HFF-Myc (cell line): ENCODE measurements at regions not wholly inside any gene's neighbourhood (a gene's known extent, or its start where the extent isn't known, plus 50 kb on each side); places are given as distances from the start of the nearest gene placed in this dataset.

ENCODE experiments used
- DNase-seq: peaks from one replicate; pipeline ENCODE4 v3.0.0-alpha.2; 2011; ENCODE audit warnings: low read depth; ENCODE audit errors: extremely low read depth
- H3K4me3 ChIP-seq: replicated peaks from 2 replicates; pipeline ENCODE4 v1.5.1; 2011; ENCODE audit warnings: low read depth, mild to moderate bottlenecking, control low read depth, low read length
- TF ChIP-seq, protein P1 (sequence below): IDR thresholded peaks from 2 replicates; pipeline ENCODE4 v1.5.1; 2012; ENCODE audit warnings: mild to moderate bottlenecking, low read depth, low read length, control low read depth; ENCODE audit errors: missing control alignments

DNA sequence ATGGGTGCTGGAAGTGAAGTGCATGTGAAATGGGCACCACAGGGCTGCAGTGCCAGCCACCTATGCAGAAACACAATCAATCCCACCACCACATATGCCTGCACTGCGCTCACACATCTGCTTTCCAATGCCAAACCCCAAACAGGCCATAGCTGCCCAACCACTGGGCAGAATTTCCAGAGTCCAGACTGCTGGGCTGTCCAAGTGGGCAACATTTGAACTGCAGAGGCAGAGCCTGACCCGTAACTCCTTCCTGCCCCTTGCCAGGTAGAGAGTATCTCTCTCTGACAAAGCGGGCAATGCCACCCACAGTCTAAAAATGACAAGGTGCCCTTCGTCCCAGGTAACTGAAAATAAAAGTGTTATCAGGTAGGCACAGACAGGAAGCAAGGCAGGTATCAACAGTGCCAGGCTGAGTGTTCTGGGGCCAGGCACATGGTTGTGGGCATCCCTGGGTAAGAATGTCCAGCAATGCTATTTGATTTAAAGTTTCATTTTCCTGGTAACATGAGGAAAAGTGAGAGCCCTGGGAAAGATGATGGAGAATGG is 79.5 kb downstream of the FOXA2 start:
- TF ChIP-seq, protein P1, sequence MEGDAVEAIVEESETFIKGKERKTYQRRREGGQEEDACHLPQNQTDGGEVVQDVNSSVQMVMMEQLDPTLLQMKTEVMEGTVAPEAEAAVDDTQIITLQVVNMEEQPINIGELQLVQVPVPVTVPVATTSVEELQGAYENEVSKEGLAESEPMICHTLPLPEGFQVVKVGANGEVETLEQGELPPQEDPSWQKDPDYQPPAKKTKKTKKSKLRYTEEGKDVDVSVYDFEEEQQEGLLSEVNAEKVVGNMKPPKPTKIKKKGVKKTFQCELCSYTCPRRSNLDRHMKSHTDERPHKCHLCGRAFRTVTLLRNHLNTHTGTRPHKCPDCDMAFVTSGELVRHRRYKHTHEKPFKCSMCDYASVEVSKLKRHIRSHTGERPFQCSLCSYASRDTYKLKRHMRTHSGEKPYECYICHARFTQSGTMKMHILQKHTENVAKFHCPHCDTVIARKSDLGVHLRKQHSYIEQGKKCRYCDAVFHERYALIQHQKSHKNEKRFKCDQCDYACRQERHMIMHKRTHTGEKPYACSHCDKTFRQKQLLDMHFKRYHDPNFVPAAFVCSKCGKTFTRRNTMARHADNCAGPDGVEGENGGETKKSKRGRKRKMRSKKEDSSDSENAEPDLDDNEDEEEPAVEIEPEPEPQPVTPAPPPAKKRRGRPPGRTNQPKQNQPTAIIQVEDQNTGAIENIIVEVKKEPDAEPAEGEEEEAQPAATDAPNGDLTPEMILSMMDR = no peak
- H3K4me3 ChIP-seq = no peak overlapping the region
- no peak for DNase-seq

DNA sequence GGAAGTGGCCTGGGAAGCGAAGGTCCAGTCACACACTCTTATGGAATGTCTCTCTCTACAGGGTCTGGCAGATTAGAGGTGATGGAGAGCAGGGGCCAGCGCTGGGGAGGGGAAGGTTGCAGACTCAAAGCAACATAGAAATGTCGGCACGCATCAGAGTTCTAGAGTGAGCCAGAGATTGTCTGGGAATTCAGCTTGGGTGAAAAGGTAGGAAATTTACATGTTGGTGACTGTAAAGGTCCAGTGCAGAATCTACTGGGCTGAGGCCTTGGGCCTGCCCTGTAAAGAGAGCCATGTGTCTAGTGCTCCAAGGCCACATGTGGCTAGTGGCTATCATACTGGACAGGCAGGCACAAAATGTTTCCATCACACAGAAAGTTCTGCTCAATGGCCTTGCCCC is 80.8 kb downstream of the FOXA2 start:
- TF ChIP-seq, protein P1 = no peak
- DNase-seq = no peak
- no peak overlapping the region for H3K4me3 ChIP-seq

DNA sequence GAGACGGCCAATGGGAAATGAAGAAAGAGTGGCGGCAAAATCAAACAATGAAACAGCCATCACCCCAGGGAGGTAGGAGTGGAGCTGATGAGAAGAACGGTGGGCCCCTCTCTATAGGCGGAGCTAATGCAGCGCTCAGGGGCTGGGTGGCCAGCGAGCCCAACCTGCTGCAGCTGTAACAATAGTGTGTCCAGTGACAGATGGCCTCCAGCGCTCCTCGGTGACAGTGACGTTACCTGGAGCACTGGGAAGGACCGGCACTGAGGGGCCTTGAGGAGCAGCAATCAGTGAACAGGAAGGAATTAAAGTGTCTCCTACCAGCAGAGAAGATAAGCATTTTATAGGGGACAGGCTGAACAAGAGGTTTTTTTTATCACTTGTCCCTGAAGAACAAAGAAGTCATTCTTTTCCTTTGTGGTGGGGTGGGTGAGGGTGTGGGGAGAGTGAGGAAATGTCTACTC is 81.6 kb downstream of the FOXA2 start:
- no peak for DNase-seq
- TF ChIP-seq, protein P1 = no peak
- no peak overlapping the region for H3K4me3 ChIP-seq

DNA sequence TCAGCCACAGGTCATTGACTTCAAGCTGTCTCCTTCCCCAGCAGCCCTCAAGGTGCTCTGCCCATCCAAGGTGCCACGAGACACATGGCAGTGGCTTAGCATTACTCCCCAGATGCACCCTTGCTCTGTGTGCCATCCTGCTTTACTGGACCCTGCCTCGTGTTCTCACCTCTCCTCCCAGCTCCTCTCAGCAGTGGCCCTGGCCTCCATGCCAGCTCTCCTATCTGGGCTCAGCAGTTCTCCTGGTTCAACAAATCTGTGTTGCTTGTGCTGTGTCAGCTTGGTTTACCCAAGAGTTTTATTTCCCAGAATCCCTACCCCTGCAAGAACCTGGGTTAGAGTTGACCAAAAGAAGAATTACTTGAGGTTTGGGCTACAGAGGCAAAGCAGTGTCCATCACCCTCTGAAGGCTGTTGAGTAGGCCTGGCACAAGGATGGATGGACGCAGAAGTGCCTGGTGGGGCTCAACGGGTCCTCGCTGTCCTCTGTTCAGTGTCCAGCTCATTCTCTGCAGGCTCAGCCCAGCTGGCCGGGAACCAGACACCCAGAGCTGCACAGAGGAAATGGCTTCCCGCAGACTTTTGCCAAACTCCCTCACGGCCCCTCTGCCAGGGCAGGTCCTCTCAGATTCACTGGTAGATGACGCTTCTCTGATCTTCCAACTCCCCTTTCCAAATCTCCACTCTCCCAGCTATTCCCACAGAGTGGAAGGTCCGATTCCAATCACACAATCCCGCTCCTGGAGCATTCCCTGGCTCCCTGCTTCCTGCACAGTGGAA is 82.6 kb downstream of the FOXA2 start:
- H3K4me3 ChIP-seq = no peak overlapping the region
- no peak for DNase-seq
- TF ChIP-seq, protein P1 = no peak

DNA sequence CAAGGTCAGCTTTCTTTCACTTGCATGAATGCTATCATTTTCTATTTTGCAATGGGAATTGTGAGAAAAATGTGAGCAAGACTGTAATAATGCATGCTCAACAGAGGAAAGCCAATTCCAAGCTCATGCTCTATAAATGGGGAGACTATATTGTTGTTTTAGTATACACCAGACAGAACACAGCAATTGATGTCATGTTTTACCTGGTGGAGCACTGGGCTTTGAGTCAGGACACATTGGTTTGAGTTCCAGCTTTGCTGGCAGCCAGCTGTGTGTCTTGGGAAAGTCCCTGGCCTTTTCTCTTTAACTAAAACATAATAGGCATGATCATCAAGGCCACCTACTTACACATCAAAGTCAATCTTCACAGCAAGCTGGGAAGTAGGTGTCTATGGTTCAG is 83.3 kb downstream of the FOXA2 start:
- H3K4me3 ChIP-seq = no peak overlapping the region
- DNase-seq = no peak
- TF ChIP-seq, protein P1 = no peak

DNA sequence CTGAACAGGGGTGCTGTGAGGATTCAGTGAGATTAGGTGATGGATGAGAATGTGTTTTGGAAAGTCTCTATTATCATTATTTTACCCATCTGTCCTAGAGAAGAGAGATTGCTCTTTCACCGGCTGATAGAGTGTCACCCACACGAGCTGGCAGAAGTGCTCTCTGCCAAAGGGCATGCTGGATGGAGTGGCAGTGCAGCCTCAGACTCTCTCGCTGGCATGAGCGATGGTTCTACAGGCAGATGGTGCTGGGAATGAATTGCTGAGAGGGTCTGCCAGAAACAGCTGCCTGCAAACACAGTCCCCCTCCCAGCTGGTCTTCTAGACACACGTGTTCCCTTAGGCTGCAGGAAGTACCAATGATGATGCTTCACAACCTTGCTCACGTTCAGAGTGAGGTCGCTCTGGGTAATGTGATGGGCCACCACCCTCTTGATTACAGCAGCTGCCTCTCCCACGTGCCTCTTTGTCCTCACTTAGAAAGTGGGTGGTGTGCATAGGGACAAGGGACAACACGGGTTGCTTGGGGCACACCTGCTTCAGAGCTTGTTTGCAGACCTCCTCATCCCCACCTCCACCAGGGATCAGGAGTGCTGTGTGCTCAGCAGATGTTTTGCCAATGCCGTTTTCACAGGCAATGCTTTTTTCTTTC is 84.7 kb downstream of the FOXA2 start:
- no peak for DNase-seq
- H3K4me3 ChIP-seq = no peak overlapping the region
- TF ChIP-seq, protein P1 = no peak
